ENCODE measurements at regions not wholly inside any gene's neighbourhood (a gene's known extent, or its start where the extent isn't known, plus 50 kb on each side); places are given as distances from the start of the nearest gene placed in this dataset.
A peak's percentile ranks its signal among the peaks of the same experiment; 100 is the strongest.

- Histone ChIP-seq H3K9me3 (ENCODE audit: low read length) (no peaks in the 10 kb centered on the region), H2AFZ (ENCODE audit: low read depth, low read length) (no peak overlapping the region), H3K36me3 (ENCODE audit: insufficient read depth, low read length) (no peaks in the 10 kb centered on the region), H3K27me3 (ENCODE audit: insufficient read depth, low read length) (no peaks in the 10 kb centered on the region), H3K4me3 (ENCODE audit: low read length) (no peak overlapping the region), H3K4me1 (ENCODE audit: insufficient read depth, low read length) (no peaks in the 10 kb centered on the region)
Observed at GRCh38 chr6:140758169-140758877, 1374.4 kb upstream of the GJE1 start.

- H3K27me3 ChIP-seq (ENCODE audit: insufficient read depth, low read length): no peaks in the 10 kb centered on the region
- H3K4me3 ChIP-seq (ENCODE audit: low read length): no peak overlapping the region
- H3K36me3 ChIP-seq (ENCODE audit: insufficient read depth, low read length): no peaks in the 10 kb centered on the region
- no peak overlapping the region for H2AFZ ChIP-seq (ENCODE audit: low read depth, low read length)
- H3K9me3 ChIP-seq (ENCODE audit: low read length): peaks cover 3% of the 10 kb centered on the region
- H3K4me1 ChIP-seq (ENCODE audit: insufficient read depth, low read length): no peaks in the 10 kb centered on the region
Observed at GRCh38 chr6:140752234-140752633, 1377.8 kb upstream of the CITED2 start.

GRCh38 chr6:140747114-140747513 lies 1372.7 kb upstream of the CITED2 start:
- Histone ChIP-seq H3K36me3 (ENCODE audit: insufficient read depth, low read length) (no peaks in the 10 kb centered on the region), H3K4me3 (ENCODE audit: low read length) (no peak overlapping the region), H2AFZ (ENCODE audit: low read depth, low read length) (no peak overlapping the region), H3K9me3 (ENCODE audit: low read length) (peaks cover 7% of the 10 kb centered on the region), H3K27me3 (ENCODE audit: insufficient read depth, low read length) (no peaks in the 10 kb centered on the region), H3K4me1 (ENCODE audit: insufficient read depth, low read length) (no peaks in the 10 kb centered on the region)

GRCh38 chr6:140744659-140745320 lies 1370.3 kb upstream of the CITED2 start:
- Histone ChIP-seq H3K4me3 (ENCODE audit: low read length) (no peak overlapping the region), H2AFZ (ENCODE audit: low read depth, low read length) (no peak overlapping the region), H3K4me1 (ENCODE audit: insufficient read depth, low read length) (no peaks in the 10 kb centered on the region), H3K9me3 (ENCODE audit: low read length) (peaks cover 7% of the 10 kb centered on the region), H3K36me3 (ENCODE audit: insufficient read depth, low read length) (no peaks in the 10 kb centered on the region), H3K27me3 (ENCODE audit: insufficient read depth, low read length) (no peaks in the 10 kb centered on the region)

- H3K27me3 ChIP-seq (ENCODE audit: insufficient read depth, low read length): no peaks in the 10 kb centered on the region
- H3K4me3 ChIP-seq (ENCODE audit: low read length): no peak overlapping the region
- no peaks in the 10 kb centered on the region for H3K4me1 ChIP-seq (ENCODE audit: insufficient read depth, low read length)
- no peak overlapping the region for H2AFZ ChIP-seq (ENCODE audit: low read depth, low read length)
- no peaks in the 10 kb centered on the region for H3K36me3 ChIP-seq (ENCODE audit: insufficient read depth, low read length)
- H3K9me3 ChIP-seq (ENCODE audit: low read length): no peaks in the 10 kb centered on the region
Observed at GRCh38 chr6:140736231-140736630, 1361.8 kb upstream of the CITED2 start.

GRCh38 chr6:140732991-140733390 lies 1358.5 kb upstream of the CITED2 start:
- H3K36me3 ChIP-seq (ENCODE audit: insufficient read depth, low read length): no peaks in the 10 kb centered on the region
- no peak overlapping the region for H2AFZ ChIP-seq (ENCODE audit: low read depth, low read length)
- no peak overlapping the region for H3K4me3 ChIP-seq (ENCODE audit: low read length)
- H3K4me1 ChIP-seq (ENCODE audit: insufficient read depth, low read length): no peaks in the 10 kb centered on the region
- H3K27me3 ChIP-seq (ENCODE audit: insufficient read depth, low read length): no peaks in the 10 kb centered on the region
- no peaks in the 10 kb centered on the region for H3K9me3 ChIP-seq (ENCODE audit: low read length)

GRCh38 chr6:140732155-140732554 lies 1357.7 kb upstream of the CITED2 start:
- H3K36me3 ChIP-seq (ENCODE audit: insufficient read depth, low read length): no peaks in the 10 kb centered on the region
- H3K27me3 ChIP-seq (ENCODE audit: insufficient read depth, low read length): no peaks in the 10 kb centered on the region
- no peak overlapping the region for H3K4me3 ChIP-seq (ENCODE audit: low read length)
- H3K4me1 ChIP-seq (ENCODE audit: insufficient read depth, low read length): no peaks in the 10 kb centered on the region
- no peak overlapping the region for H2AFZ ChIP-seq (ENCODE audit: low read depth, low read length)
- no peaks in the 10 kb centered on the region for H3K9me3 ChIP-seq (ENCODE audit: low read length)

GRCh38 chr6:140731741-140732140 lies 1357.3 kb upstream of the CITED2 start:
- H3K36me3 ChIP-seq (ENCODE audit: insufficient read depth, low read length): no peaks in the 10 kb centered on the region
- no peak overlapping the region for H3K4me3 ChIP-seq (ENCODE audit: low read length)
- H3K4me1 ChIP-seq (ENCODE audit: insufficient read depth, low read length): no peaks in the 10 kb centered on the region
- no peak overlapping the region for H2AFZ ChIP-seq (ENCODE audit: low read depth, low read length)
- H3K27me3 ChIP-seq (ENCODE audit: insufficient read depth, low read length): no peaks in the 10 kb centered on the region
- no peaks in the 10 kb centered on the region for H3K9me3 ChIP-seq (ENCODE audit: low read length)

GRCh38 chr6:140729521-140729920 lies 1355.1 kb upstream of the CITED2 start:
- Histone ChIP-seq H2AFZ (ENCODE audit: low read depth, low read length) (no peak overlapping the region), H3K4me3 (ENCODE audit: low read length) (no peak overlapping the region), H3K36me3 (ENCODE audit: insufficient read depth, low read length) (no peaks in the 10 kb centered on the region), H3K4me1 (ENCODE audit: insufficient read depth, low read length) (no peaks in the 10 kb centered on the region), H3K9me3 (ENCODE audit: low read length) (no peaks in the 10 kb centered on the region), H3K27me3 (ENCODE audit: insufficient read depth, low read length) (no peaks in the 10 kb centered on the region)

GRCh38 chr6:140718021-140718420 lies 1343.6 kb upstream of the CITED2 start:
- Histone ChIP-seq H3K9me3 (ENCODE audit: low read length) (no peaks in the 10 kb centered on the region), H2AFZ (ENCODE audit: low read depth, low read length) (no peak overlapping the region), H3K4me1 (ENCODE audit: insufficient read depth, low read length) (no peaks in the 10 kb centered on the region), H3K27me3 (ENCODE audit: insufficient read depth, low read length) (no peaks in the 10 kb centered on the region), H3K36me3 (ENCODE audit: insufficient read depth, low read length) (no peaks in the 10 kb centered on the region), H3K4me3 (ENCODE audit: low read length) (no peak overlapping the region)

- H3K36me3 ChIP-seq (ENCODE audit: insufficient read depth, low read length): no peaks in the 10 kb centered on the region
- no peaks in the 10 kb centered on the region for H3K9me3 ChIP-seq (ENCODE audit: low read length)
- no peaks in the 10 kb centered on the region for H3K27me3 ChIP-seq (ENCODE audit: insufficient read depth, low read length)
Observed at GRCh38 chr6:140713495-140713894, 1339.0 kb upstream of the CITED2 start.

GRCh38 chr6:140711019-140711613 lies 1336.7 kb upstream of the CITED2 start:
- Histone ChIP-seq H3K36me3 (ENCODE audit: insufficient read depth, low read length) (no peaks in the 10 kb centered on the region), H2AFZ (ENCODE audit: low read depth, low read length) (no peak overlapping the region), H3K27me3 (ENCODE audit: insufficient read depth, low read length) (no peaks in the 10 kb centered on the region), H3K9me3 (ENCODE audit: low read length) (no peaks in the 10 kb centered on the region), H3K4me1 (ENCODE audit: insufficient read depth, low read length) (peaks cover 11% of the 10 kb centered on the region), H3K4me3 (ENCODE audit: low read length) (no peak overlapping the region)

More at GRCh38 chr6:140713495-140713894, 1339.0 kb upstream of the CITED2 start:
- peaks cover 4% of the 10 kb centered on the region for H3K4me1 ChIP-seq (ENCODE audit: insufficient read depth, low read length)
- H2AFZ ChIP-seq (ENCODE audit: low read depth, low read length): no peak overlapping the region
- no peak overlapping the region for H3K4me3 ChIP-seq (ENCODE audit: low read length)

- no peaks in the 10 kb centered on the region for H3K27me3 ChIP-seq (ENCODE audit: insufficient read depth, low read length)
- H3K4me3 ChIP-seq (ENCODE audit: low read length): no peak overlapping the region
- H3K36me3 ChIP-seq (ENCODE audit: insufficient read depth, low read length): no peaks in the 10 kb centered on the region
- peaks cover 11% of the 10 kb centered on the region for H3K4me1 ChIP-seq (ENCODE audit: insufficient read depth, low read length)
- H3K9me3 ChIP-seq (ENCODE audit: low read length): no peaks in the 10 kb centered on the region
- H2AFZ ChIP-seq (ENCODE audit: low read depth, low read length): peak overlapping the region; percentile 54
Observed at GRCh38 chr6:140708441-140708840, 1334.0 kb upstream of the CITED2 start.

Measured in neuron (in vitro differentiated cells).